Raji (cell line): ENCODE measurements at regions not wholly inside any gene's neighbourhood (a gene's known extent, or its start where the extent isn't known, plus 50 kb on each side); places are given as distances from the start of the nearest gene placed in this dataset.

Source experiments
- POLR2A ChIP-seq: IDR thresholded peaks from 2 replicates; pipeline ENCODE4 v1.6.1; 2011; ENCODE audit warnings: low read depth, low read length, control low read depth; ENCODE audit not compliant: insufficient read depth

DNA sequence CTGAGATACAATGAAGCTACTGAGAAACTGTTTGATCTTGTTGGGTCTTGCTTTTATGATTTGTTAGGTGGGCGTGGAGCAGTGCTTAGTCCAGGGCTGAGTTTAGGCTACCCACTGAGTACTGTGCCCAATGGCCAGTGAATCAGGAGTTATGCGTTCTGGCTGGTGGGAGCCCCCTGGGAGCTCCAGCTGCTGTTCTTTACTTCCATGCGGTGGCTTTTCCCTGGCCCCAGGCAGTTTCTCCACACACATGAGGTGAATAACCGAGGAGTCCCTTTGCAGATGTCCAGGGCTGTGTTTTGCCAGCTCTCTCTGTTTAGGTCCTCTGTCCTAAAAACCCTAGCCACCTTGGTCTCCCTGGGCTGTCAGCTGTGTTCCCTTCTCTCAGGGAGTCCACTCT lies 106.5 kb downstream of the KLF13 start:
- no peak for TF ChIP-seq POLR2A

DNA sequence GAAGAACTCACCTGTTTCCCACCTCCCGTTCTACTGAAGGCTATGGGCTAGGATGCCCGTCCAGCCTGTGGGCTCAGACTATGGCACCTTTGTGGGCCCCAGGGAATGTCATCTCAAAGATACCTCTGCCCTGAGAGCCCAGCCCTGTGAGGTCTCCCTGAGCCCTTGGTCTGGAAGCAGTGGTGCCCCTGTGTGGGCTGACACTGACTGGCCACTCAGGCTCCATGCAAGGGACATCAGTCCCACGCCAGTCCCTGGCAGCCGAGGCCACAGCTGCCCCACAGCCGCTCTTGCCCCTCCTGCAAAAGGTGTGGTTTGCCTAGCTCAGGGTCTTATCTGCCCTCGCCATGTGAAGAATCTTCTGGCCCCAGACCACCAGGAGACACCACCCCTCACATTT lies 106.9 kb downstream of the KLF13 start:
- TF ChIP-seq POLR2A = no peak

DNA sequence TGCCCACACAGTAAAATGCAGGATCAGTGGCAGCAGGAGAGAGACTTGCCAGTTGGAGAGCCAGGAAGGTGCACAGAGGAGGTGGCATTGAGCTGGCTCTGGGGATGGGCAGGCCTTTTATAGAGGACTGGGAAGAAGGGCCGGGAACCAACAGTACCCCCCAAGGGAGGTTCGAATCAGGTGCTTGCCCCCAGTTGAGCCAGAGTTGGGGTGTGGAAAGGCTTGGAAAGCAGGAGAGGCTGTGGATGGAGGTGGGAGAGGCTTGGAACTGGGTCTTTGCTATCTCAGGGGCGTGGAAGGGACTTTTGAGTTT lies 107.6 kb downstream of the KLF13 start:
- no peak for TF ChIP-seq POLR2A

DNA sequence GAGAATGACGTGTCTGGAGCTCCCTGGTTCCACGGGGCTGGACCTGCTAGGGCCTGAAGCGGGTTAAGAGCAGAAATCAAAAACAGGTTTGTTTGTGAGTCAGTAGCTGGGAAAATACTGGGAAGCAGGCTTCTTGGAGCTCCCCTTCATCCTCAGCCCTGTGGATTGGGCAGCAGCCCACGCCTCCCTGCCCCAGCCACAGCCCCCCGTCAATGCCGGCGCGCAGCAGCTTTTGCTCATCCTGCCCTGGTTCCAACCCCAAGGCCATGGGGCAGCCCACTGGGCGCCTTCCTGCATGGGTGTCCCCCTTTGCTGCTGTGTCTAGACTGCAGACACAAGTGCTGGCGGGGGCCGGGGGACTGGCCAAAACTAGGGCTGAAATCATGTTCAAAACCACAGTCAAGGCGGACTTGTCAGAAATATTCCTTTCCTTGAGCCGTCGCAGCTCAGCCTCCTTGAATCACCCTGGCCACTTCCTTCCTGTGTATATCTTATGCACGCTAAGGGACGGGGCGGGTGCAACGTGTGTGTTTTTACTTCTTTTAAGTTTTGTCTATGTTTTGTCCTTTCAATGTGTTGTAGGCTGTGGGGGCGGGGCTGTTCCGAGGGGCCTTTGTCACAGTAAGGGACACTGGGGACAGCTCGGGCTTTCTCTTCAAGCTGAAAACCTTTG lies 108.1 kb downstream of the KLF13 start:
- TF ChIP-seq POLR2A = no peak

DNA sequence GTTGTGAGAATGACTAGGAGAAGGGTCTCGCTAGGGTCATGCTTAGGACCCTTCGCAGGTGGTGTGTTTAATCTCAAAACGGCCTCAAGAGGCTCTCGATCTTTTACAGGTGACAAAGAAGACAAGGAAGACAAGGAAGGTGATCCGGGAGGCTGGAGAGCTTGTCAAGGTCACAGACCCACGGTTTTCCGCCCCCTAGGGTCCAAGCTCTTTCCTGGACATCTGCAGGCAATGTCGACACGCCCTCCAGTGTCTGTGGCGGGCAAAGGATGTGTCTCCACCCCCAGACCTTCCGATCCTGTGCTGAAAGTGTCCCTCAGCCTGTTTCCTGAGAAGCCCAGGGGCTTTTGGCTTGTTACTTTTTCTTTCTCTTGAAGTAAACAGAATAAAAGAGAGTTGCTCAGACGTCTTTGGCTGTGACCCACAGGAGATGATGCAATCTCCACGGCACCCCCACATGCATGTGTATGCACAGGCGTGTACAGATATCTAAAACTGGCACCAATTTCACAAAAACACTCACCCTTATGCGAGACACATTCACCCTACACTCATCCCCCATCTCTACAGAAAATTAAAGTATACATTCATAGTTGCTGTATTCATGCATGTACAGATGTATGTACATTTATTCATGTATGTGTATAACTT lies 108.8 kb downstream of the KLF13 start:
- peak; percentile 34; the same call in 1 of the 2 replicates for TF ChIP-seq POLR2A

DNA sequence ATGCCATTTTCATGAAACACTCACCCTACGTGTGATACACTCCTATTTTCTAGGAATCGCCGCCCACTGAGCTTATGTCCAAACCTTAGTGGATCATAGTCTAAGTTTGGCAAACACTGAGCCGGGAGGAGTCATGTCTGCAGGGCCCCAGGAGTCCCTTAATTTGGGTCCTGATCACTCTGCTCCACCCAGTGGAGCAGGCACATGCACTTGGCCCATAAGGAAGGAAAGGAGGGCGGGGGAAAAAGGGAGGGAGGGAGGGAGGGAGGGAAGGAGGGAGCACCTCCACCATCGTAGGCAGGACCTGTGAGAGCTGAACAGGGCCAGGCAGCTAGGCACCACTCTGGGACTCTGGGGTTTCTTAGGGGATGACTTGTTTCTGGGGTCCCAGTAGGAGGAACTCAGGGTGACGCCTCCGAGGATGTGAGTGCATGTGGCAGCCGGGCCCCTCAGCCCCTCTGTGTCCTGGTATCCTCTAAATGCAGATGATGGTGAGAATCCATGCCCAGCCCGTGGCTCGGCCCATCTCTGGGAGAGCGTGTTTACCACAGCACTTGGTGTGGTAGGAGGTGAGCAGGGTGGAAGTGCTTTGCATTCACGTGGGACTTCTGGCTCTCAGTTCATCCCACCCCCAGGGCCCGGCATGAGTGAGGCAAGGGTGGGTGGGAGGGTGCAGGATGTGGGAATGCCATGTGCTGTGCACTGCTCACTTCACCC lies 109.4 kb downstream of the KLF13 start:
- TF ChIP-seq POLR2A = no peak

DNA sequence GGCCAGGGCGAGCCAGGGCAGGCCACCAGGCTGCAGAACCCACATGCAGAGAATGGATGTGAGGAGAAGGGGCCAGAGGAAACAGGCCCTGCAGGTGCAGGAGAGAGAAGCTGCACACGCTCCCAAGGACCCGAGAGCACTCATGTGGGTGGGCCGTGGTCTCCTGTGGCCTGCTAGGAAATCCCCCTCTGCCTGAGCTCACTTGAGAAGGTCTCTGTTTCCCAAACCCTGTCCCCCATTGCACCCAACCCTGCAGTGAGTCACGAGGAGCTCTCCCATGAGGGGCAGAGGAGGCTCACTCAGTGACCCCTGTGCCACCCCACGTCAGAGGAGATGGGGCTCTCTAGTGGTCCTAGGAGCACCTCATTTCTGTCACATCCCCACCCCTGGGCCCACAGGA lies 111.1 kb downstream of the KLF13 start:
- TF ChIP-seq POLR2A = no peak

DNA sequence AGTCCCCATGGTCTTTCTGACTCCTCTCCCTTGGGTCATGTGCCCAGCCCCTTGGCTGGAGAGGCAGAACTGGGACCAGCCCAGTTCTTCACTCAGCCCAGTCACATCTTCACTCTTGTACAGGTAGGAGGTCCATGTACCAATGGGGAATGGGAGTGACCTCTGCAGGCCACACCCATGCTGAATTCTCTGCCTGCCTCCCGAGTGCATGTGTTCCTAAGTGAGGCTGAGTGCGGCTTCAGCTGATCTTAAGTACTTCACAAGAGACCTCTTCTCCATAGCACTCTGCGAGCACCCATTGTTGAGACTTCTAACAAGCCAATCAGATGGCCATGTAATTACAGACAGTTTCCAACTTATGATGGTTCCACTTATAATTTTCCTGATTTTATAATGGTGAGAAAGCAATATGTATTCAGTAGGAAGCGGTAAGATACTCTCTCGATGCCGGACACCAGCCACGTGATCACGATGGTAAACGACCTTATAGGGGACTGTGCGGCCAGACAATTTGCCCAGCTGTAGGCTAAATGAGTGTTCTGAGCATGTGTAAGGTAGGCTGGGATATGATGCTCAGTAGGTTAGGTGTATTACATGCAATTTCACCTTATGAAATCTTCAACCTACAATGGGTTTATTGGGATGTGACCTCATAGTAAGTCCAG lies 112.1 kb downstream of the KLF13 start:
- TF ChIP-seq POLR2A = no peak

DNA sequence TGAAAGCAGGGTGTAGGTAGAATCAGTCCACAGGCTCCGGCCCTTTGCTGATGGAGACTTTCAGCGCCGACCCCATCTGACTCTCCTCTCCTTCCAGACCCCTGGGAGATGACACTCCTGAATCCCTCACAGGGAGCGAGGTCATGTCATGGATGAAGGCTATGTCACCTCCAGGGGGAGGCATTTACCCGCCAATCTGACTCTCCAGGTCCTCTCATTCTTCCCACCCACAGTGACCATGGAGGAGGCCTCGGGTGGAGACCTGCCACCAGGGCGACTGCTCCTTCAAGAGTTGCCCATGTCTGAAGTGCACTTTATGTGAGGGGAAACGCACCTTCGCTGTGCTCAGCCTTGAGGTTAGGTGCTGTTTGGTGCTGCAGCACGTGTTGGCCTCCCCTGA lies 112.7 kb downstream of the KLF13 start:
- no peak for TF ChIP-seq POLR2A

DNA sequence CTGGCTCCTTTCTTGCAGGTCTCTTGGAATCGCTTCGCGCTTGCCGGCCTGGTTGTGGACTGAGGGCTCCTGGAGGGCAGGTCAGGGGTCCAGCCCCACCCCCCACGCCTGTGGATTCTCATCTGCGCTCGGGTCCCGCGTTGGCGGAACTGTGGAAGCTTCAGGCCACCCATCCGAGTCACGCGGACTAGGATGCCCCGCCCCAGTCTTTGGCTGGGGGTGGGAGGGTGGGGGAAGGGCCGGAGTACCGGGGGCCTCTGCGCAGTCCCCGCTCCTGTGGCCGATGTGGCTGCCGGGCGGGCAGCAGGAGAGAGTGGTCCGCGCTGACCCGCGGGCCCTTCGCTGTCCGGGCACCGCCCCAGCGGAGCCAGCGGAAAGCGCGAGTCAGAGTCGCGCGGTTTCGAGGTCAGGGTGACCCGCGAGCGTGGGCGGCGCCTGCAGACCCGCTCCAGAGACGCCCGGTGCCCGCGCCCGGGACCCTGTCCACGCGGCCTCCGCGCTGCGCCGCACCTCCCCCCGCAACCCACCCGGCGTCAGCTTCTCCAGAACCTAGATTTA lies 114.2 kb downstream of the KLF13 start:
- TF ChIP-seq POLR2A = no peak

DNA sequence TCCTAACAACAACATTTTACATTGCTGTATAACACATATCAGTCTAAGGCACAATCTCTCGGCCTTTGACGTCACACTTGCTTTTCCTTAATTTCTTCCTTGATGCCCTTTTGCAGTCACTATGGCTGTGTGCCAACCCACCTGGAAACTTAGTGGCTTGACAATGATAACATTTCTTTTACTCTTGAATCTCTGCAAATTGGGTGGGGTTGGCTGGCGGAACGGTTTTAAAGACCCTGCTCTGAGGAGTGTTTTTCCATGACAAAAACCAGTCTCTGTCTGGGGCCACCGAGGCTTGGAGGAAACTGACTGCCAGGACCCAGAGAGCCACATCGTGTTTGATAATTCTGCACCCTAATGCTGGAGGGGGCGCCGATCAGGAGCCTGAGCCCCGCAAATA lies 115.6 kb downstream of the KLF13 start:
- no peak for TF ChIP-seq POLR2A

DNA sequence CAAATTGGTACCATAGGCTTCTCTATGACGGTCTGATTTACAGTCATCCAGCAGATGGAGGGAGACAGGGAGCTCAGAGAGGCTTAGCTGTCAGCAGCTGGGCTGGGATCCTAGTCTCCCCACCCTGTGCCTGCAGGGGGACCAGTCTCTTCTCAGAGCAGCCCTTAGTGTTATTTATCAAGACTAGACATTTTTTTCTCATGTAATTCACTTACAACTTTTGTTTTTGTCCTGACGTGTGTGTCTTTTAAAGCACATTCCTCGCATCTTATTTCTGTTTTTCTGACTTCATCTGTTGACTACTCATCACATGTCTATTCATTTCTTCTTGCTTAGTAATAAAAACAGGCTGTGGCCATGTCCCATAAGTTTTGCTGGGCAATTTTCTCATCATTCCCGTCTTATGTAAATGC lies 116.1 kb downstream of the KLF13 start:
- TF ChIP-seq POLR2A = no peak

DNA sequence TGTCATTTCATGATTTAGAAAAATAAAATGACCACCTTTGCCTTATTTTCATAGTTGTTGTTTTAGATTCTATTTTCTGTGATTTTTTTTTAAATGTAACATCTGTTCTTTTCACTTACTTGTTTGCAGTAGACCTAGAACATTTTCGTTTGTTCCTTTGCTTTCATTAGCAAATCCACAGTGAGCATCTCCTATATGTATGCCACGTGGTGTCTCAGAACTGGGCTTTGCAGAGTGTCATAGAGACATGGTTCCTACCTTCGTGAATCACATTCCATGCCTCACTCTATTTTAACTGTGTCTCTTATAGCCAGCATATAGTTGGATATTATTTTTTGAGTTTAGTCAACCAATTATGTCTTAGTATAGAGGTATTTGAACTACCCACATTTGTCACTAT lies 118.2 kb downstream of the KLF13 start:
- TF ChIP-seq POLR2A = no peak

DNA sequence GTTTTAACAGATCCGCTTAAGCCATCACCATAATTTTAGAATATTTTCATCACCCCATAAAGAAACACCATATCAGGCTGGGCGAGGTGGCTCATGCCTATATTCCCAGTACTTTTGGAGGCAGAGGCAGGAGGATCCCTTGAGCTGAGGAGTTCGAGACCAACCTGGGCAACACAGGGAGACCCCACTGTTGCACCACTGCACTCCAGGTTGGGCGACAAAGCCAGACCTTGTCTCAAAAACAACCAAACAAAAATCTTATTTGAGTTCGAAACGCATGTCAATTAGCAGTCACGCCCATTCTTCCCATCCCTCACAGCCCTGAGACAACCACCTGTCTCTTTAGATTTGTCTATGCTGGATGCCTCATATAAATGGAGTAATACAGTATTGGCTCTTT lies 119.9 kb downstream of the KLF13 start:
- no peak for TF ChIP-seq POLR2A

DNA sequence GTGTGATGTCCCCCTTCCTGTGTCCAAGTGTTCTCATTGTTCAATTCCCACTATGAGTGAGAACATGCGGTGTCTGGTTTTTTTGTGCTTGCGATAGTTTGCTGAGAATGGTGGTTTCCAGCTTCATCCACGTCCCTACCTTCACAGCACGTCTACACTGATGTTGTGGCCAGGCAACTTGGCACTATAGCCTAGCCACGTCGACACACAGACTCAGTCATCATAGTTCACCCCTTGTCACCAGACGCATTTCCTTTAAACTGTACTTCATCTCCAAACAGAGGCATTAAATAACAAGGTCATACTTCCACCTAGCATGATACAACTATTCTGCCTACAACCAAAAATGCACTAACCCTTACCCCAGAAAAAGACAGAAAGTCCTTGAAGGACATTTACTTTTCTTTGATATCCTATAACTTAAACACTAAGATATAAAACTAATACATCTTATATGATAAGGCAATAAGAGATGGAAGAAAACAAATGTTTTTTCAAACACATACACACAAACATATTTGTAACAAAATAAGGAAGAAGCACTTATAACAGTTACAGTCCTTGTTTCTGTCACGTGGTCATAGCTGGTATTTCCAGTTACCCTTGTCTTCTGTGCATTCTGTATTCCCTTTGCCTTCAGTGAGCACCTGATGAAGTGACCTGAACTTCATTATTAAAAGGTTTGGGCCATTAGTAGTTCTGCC lies 121.4 kb downstream of the KLF13 start:
- TF ChIP-seq POLR2A = no peak
